GM12878 (cell line): ENCODE measurements at regions not wholly inside any gene's neighbourhood (a gene's known extent, or its start where the extent isn't known, plus 50 kb on each side); places are given as distances from the start of the nearest gene placed in this dataset.

Experiments used
- ATAC-seq: fragments of 200-7000 bp; cut with Tn5 transposase; 3 replicates; pipeline ENCODE4 v1.9.1; 2020; ENCODE audit warnings: mild to moderate bottlenecking, moderate library complexity
- BruUV-seq: library from RNA; stranded (reverse); fragments of 400-500 nt; replicated peaks from 2 replicates; lab custom pipeline; 2021; lab: Mats Ljungman, UMichigan
- CTCF ChIA-PET: fragments of 300-600 bp; sonication (Branson Sonifier 250); formaldehyde crosslinking; extraction: SDS; loops from one replicate; lab custom pipeline; 2021; ENCODE audit warnings: inconsistent platforms; lab: Yijun Ruan, JAX
- POLR2A ChIA-PET: fragments of 350-600 bp; formaldehyde crosslinking; extraction: SDS; loops from one replicate; lab custom pipeline; 2021; ENCODE audit warnings: inconsistent platforms; lab: Charles Lee
- RAD21 ChIA-PET: fragments of 300-600 bp; sonication (Branson Sonifier 250); formaldehyde crosslinking; loops from one replicate; lab custom pipeline; 2023; ENCODE audit warnings: antibody characterized with exemption; ENCODE audit not compliant: unreplicated experiment; lab: Charles Lee
- SMC1A ChIA-PET: fragments of 300-600 bp; sonication (Branson Sonifier 250); formaldehyde crosslinking; loops from one replicate; lab custom pipeline; 2023; ENCODE audit not compliant: unreplicated experiment, uncharacterized antibody; lab: Charles Lee
- DNase-seq: peaks from one replicate; pipeline ENCODE4 v3.0.0-alpha.2; 2011; ENCODE audit warnings: low read depth, low spot score
- FAIRE-seq: peaks from 3 replicates; lab custom pipeline; 2011; peaks lifted over from hg19 to GRCh38; lab: Jason Lieb, UNC
- H2AFZ ChIP-seq: 2 replicates; pipeline ENCODE4 v1.6.0; 2011; ENCODE audit warnings: low read depth, low read length, control low read depth; ENCODE audit not compliant: control insufficient read depth
- H3K27ac ChIP-seq: 2 replicates; pipeline ENCODE4 v1.5.1; 2011; ENCODE audit warnings: control low read depth; ENCODE audit not compliant: control insufficient read depth, insufficient read depth
- H3K27me3 ChIP-seq, 2 experiments: replicated peaks in 1 of 2; 2 replicates each; pipeline versions ENCODE4 v1.6.0 to v1.6.1; 2011; ENCODE audit warnings: low read length in 1 of 2; ENCODE audit not compliant: control insufficient read depth in 2 of 2, insufficient read depth in 2 of 2
- H3K36me3 ChIP-seq, 2 experiments: 2 replicates each; pipeline ENCODE4 v1.5.1; 2011; ENCODE audit warnings: low read length in 1 of 2; ENCODE audit not compliant: control insufficient read depth in 2 of 2, insufficient read depth in 2 of 2
- H3K4me1 ChIP-seq: 2 replicates; pipeline ENCODE4 v1.6.1; 2011; ENCODE audit warnings: mild to moderate bottlenecking, low read length, moderate library complexity, mixed read lengths; ENCODE audit not compliant: control insufficient read depth, insufficient read depth
- H3K4me2 ChIP-seq: 2 replicates; pipeline ENCODE4 v1.6.0; 2011; ENCODE audit warnings: control low read depth; ENCODE audit not compliant: control insufficient read depth, insufficient read depth
- H3K4me3 ChIP-seq: fragments of 200-600 bp; sonication (generic); 2 replicates; pipeline ENCODE4 v1.5.1; 2016
- H3K79me2 ChIP-seq: 2 replicates; pipeline ENCODE4 v1.6.0; 2011; ENCODE audit warnings: low read length; ENCODE audit not compliant: control insufficient read depth, insufficient read depth
- H3K9ac ChIP-seq: 2 replicates; pipeline ENCODE4 v1.8.0; 2011; ENCODE audit warnings: low read length, control low read depth, mixed read lengths; ENCODE audit not compliant: control insufficient read depth, insufficient read depth
- H3K9me3 ChIP-seq: replicated peaks from 3 replicates; pipeline ENCODE4 v1.5.1; 2011; ENCODE audit warnings: mild to moderate bottlenecking, low read length; ENCODE audit not compliant: control insufficient read depth, insufficient read depth
- H4K20me1 ChIP-seq: 2 replicates; pipeline ENCODE4 v1.6.0; 2011; ENCODE audit not compliant: control insufficient read depth, insufficient read depth
- ATF7 ChIP-seq: fragments of 450-650 bp; IDR thresholded peaks from 2 replicates; pipeline ENCODE4 v1.6.1; 2016; ENCODE audit warnings: low read depth, mild to moderate bottlenecking
- JUNB ChIP-seq: IDR thresholded peaks from 2 replicates; pipeline ENCODE4 v1.6.1; 2016; ENCODE audit warnings: antibody characterized with exemption, mild to moderate bottlenecking
- RCOR1 ChIP-seq: conservative IDR thresholded peaks from 2 replicates; pipeline ENCODE4 v1.6.1; 2012; ENCODE audit warnings: low read depth, low read length, improper control_type of control experiment
- ZNF207 ChIP-seq: fragments of 450-650 bp; IDR thresholded peaks from 2 replicates; pipeline ENCODE4 v1.6.1; 2014; ENCODE audit warnings: antibody characterized with exemption, mild to moderate bottlenecking, borderline replicate concordance
- WGBS: methylation state at CpG from one replicate; pipeline ENCODE4 v1.1.6; 2016; ENCODE audit warnings: low lambda C conversion rate; ENCODE audit not compliant: insufficient replicate concordance, insufficient coverage; ENCODE audit errors: missing lambda C conversion rate; 5-methylcytosine and 5-hydroxymethylcytosine counted together
- in situ Hi-C: fragments of 300-500 bp; cut with MboI; formaldehyde crosslinking; loops from 9 replicates; pipeline ENCODE4 v1.14.3; 2018; ENCODE audit warnings: mixed read lengths
- intact Hi-C: fragments of 100-400 bp; cut with micrococcal nuclease; formaldehyde crosslinking; loops from one replicate; pipeline ENCODE4 v1.14.2; 2022; ENCODE audit not compliant: unreplicated experiment
- TF ChIP-seq, protein P1 (sequence below): fragments of 450-650 bp; IDR thresholded peaks from 2 replicates; pipeline ENCODE4 v1.6.1; 2018; ENCODE audit warnings: borderline replicate concordance, mild to moderate bottlenecking; ENCODE audit not compliant: partially characterized antibody
- TF ChIP-seq, protein P2 (sequence below): fragments of 450-650 bp; IDR thresholded peaks from 2 replicates; pipeline ENCODE4 v1.6.1; 2017; ENCODE audit warnings: mild to moderate bottlenecking, moderate library complexity
- TF ChIP-seq, protein P3 (sequence below): fragments of 450-650 bp; formaldehyde crosslinking; IDR thresholded peaks from 2 replicates; pipeline ENCODE4 v1.4.0; 2020; ENCODE audit warnings: mild to moderate bottlenecking, moderate library complexity

DNA sequence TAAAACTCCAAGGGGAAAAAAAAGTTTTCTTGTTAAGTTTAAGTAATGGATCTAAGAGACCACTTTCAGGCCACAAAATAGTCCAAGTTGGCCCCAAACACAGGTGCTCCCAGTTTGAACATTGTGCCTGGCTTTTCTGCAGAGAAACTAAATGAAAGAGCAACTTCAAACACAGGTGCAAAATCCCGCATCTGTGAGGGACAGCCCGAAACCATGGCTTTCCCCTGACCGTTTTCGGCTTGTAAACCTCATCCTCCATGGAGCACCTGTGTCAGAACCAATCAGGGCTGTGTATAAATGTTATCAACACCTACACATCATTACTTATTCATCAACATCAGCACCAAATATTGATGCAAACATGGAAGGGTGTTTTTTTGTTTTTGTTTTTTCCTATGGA is 126.8 kb upstream of the OBI1 start:
- no peaks in the 10 kb centered on the region for H3K9me3 ChIP-seq
- H3K4me1 ChIP-seq = no peaks in the 10 kb centered on the region
- H3K4me3 ChIP-seq = no peak overlapping the region
- ChIA-PET POLR2A (no interaction called here), CTCF (no interaction called here)
- no peak overlapping the region for H3K4me2 ChIP-seq
- intact Hi-C loops = no loop called here
- H2AFZ ChIP-seq = no peak overlapping the region
- TF ChIP-seq ZNF207 (no peak), JUNB (no peak), ATF7 (no peak), RCOR1 (no peak)
- TF ChIP-seq, protein P1, sequence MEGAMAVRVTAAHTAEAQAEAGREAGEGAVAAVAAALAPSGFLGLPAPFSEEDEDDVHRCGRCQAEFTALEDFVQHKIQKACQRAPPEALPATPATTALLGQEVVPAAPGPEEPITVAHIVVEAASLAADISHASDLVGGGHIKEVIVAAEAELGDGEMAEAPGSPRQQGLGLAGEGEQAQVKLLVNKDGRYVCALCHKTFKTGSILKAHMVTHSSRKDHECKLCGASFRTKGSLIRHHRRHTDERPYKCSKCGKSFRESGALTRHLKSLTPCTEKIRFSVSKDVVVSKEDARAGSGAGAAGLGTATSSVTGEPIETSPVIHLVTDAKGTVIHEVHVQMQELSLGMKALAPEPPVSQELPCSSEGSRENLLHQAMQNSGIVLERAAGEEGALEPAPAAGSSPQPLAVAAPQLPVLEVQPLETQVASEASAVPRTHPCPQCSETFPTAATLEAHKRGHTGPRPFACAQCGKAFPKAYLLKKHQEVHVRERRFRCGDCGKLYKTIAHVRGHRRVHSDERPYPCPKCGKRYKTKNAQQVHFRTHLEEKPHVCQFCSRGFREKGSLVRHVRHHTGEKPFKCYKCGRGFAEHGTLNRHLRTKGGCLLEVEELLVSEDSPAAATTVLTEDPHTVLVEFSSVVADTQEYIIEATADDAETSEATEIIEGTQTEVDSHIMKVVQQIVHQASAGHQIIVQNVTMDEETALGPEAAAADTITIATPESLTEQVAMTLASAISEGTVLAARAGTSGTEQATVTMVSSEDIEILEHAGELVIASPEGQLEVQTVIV = no peak
- TF ChIP-seq, protein P2, sequence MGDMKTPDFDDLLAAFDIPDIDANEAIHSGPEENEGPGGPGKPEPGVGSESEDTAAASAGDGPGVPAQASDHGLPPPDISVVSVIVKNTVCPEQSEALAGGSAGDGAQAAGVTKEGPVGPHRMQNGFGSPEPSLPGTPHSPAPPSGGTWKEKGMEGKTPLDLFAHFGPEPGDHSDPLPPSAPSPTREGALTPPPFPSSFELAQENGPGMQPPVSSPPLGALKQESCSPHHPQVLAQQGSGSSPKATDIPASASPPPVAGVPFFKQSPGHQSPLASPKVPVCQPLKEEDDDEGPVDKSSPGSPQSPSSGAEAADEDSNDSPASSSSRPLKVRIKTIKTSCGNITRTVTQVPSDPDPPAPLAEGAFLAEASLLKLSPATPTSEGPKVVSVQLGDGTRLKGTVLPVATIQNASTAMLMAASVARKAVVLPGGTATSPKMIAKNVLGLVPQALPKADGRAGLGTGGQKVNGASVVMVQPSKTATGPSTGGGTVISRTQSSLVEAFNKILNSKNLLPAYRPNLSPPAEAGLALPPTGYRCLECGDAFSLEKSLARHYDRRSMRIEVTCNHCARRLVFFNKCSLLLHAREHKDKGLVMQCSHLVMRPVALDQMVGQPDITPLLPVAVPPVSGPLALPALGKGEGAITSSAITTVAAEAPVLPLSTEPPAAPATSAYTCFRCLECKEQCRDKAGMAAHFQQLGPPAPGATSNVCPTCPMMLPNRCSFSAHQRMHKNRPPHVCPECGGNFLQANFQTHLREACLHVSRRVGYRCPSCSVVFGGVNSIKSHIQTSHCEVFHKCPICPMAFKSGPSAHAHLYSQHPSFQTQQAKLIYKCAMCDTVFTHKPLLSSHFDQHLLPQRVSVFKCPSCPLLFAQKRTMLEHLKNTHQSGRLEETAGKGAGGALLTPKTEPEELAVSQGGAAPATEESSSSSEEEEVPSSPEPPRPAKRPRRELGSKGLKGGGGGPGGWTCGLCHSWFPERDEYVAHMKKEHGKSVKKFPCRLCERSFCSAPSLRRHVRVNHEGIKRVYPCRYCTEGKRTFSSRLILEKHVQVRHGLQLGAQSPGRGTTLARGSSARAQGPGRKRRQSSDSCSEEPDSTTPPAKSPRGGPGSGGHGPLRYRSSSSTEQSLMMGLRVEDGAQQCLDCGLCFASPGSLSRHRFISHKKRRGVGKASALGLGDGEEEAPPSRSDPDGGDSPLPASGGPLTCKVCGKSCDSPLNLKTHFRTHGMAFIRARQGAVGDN = no peak
- TF ChIP-seq, protein P3, sequence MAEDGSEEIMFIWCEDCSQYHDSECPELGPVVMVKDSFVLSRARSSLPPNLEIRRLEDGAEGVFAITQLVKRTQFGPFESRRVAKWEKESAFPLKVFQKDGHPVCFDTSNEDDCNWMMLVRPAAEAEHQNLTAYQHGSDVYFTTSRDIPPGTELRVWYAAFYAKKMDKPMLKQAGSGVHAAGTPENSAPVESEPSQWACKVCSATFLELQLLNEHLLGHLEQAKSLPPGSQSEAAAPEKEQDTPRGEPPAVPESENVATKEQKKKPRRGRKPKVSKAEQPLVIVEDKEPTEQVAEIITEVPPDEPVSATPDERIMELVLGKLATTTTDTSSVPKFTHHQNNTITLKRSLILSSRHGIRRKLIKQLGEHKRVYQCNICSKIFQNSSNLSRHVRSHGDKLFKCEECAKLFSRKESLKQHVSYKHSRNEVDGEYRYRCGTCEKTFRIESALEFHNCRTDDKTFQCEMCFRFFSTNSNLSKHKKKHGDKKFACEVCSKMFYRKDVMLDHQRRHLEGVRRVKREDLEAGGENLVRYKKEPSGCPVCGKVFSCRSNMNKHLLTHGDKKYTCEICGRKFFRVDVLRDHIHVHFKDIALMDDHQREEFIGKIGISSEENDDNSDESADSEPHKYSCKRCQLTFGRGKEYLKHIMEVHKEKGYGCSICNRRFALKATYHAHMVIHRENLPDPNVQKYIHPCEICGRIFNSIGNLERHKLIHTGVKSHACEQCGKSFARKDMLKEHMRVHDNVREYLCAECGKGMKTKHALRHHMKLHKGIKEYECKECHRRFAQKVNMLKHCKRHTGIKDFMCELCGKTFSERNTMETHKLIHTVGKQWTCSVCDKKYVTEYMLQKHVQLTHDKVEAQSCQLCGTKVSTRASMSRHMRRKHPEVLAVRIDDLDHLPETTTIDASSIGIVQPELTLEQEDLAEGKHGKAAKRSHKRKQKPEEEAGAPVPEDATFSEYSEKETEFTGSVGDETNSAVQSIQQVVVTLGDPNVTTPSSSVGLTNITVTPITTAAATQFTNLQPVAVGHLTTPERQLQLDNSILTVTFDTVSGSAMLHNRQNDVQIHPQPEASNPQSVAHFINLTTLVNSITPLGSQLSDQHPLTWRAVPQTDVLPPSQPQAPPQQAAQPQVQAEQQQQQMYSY (CRISPR knock-in tag) = no peak
- TF ChIP-seq, all 136 proteins: peak for 0
- Histone ChIP-seq H3K27ac (no peak overlapping the region), H3K36me3 (no peaks in the 10 kb centered on the region), H3K79me2 (no peaks in the 10 kb centered on the region), H3K9ac (no peak overlapping the region), H4K20me1 (no peaks in the 10 kb centered on the region), H3K27me3 (no peaks in the 10 kb centered on the region)
- RAD21 ChIA-PET = no interaction called here
- WGBS = 15% methylated on average over 4 of the region's 4 CpGs
- DNase-seq = no peak
- SMC1A ChIA-PET = no interaction called here
- no peak for FAIRE-seq
- in situ Hi-C loops = no loop called here
- ATAC-seq = no peak
- BruUV-seq = no TSS peak
